ENCODE measurements at regions not wholly inside any gene's neighbourhood (a gene's known extent, or its start where the extent isn't known, plus 50 kb on each side); places are given as distances from the start of the nearest gene placed in this dataset.

- ATAC-seq (ENCODE audit: insufficient read depth, low FRiP score), result no peak
- H3K9me3 ChIP-seq (ENCODE audit: control insufficient read depth in 4 of 4, insufficient read depth in 3 of 4, low read length in 3 of 4), result no peaks in the 10 kb centered on the region
- no peak overlapping the region for H3K27ac ChIP-seq (ENCODE audit: low read depth in 1 of 2, low read length in 1 of 2)
These were observed 52.5 kb upstream of the ANTXR2 start for GRCh38 chr4:80125252-80126177.

GRCh38 chr4:80124246-80125211, 51.5 kb upstream of the ANTXR2 start:
- ATAC-seq (ENCODE audit: insufficient read depth, low FRiP score) (no peak), DNase-seq (no peak)
- H3K27ac ChIP-seq (ENCODE audit: low read depth in 1 of 2, low read length in 1 of 2), result no peak overlapping the region
- TF ChIP-seq CTCF (IDR thresholded peaks at IDR 0.05; ENCODE audit: control extremely low read depth, extremely low read depth), result no peak
- 82 to 87% methylated on average over 1 of the region's 1 CpG for WGBS, 2 donors
- peaks cover 0 to 4% (median 0%) of the 10 kb centered on the region in 5 donors for H3K4me1 ChIP-seq (ENCODE audit: control insufficient read depth in 5 of 5, insufficient read depth in 5 of 5, low read length in 5 of 5)
- no peak overlapping the region for H3K4me3 ChIP-seq
- no peaks in the 10 kb centered on the region for H3K9me3 ChIP-seq (ENCODE audit: control insufficient read depth in 4 of 4, insufficient read depth in 3 of 4, low read length in 3 of 4)
- H3K27me3 ChIP-seq (ENCODE audit: control insufficient read depth in 3 of 3, insufficient read depth in 3 of 3, low read length in 2 of 3), result no peaks in the 10 kb centered on the region
- H3K9ac ChIP-seq (ENCODE audit: insufficient read depth in 1 of 2, low read length in 2 of 2), result no peak overlapping the region
- no peaks in the 10 kb centered on the region for H3K36me3 ChIP-seq (ENCODE audit: control insufficient read depth in 4 of 4, insufficient read depth in 4 of 4, low read length in 4 of 4)

More at GRCh38 chr4:80125252-80126177, 52.5 kb upstream of the ANTXR2 start:
- Histone ChIP-seq H3K36me3 (ENCODE audit: control insufficient read depth in 4 of 4, insufficient read depth in 4 of 4, low read length in 4 of 4) (no peaks in the 10 kb centered on the region), H3K27me3 (ENCODE audit: control insufficient read depth in 3 of 3, insufficient read depth in 3 of 3, low read length in 2 of 3) (no peaks in the 10 kb centered on the region), H3K4me3 (no peak overlapping the region), H3K4me1 (ENCODE audit: control insufficient read depth in 5 of 5, insufficient read depth in 5 of 5, low read length in 5 of 5) (peaks cover 0 to 4% (median 0%) of the 10 kb centered on the region in 5 donors), H3K9ac (ENCODE audit: insufficient read depth in 1 of 2, low read length in 2 of 2) (no peak overlapping the region)
- no peak for DNase-seq
- no peak for TF ChIP-seq CTCF (IDR thresholded peaks at IDR 0.05; ENCODE audit: control extremely low read depth, extremely low read depth)
- 71 to 73% methylated on average over 4 of the region's 4 CpGs for WGBS, 2 donors

Measured in lung (tissue), 11 donors.